H1 (cell line): ENCODE measurements at regions not wholly inside any gene's neighbourhood (a gene's known extent, or its start where the extent isn't known, plus 50 kb on each side); places are given as distances from the start of the nearest gene placed in this dataset.

Experiments used
- KDM1A ChIP-seq: fragments of 200-600, 300-600 bp; sonication (generic); IDR thresholded peaks from 2 replicates; pipeline ENCODE4 v1.7.1; 2016; ENCODE audit warnings: mild to moderate bottlenecking, low read length, borderline replicate concordance
- SRF ChIP-seq: IDR thresholded peaks from 2 replicates; pipeline ENCODE4 v1.6.1; 2011; ENCODE audit warnings: mild to moderate bottlenecking, low read depth, low read length, moderate library complexity
- TAF1 ChIP-seq: IDR thresholded peaks from 2 replicates; pipeline ENCODE4 v1.6.1; 2011; ENCODE audit warnings: mild to moderate bottlenecking, low read depth, low read length
- TBP ChIP-seq: IDR thresholded peaks from 2 replicates; pipeline ENCODE4 v1.6.1; 2011; ENCODE audit warnings: low read depth, low read length, improper control_type of control experiment
- YY1 ChIP-seq: IDR thresholded peaks from 2 replicates; pipeline ENCODE4 v1.6.1; 2011; ENCODE audit warnings: low read depth, mild to moderate bottlenecking, low read length

DNA sequence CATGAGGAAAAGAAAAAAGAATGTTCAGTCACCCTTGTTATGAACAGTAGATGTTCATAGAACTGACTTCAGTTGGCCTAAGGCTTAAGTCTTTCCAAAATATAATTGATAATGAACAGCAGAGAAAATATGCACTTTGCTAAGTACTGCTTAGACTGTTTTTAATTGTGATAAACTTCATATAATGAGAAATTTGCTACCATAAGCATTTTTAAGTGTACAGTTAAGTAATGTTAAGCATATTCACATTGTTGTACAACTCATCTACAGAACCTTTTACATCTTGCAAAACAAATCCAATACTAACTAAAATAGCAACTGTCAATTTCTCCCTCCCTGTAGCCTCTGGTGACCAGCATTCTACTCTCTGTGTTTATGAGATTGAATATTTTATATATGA, 792.2 kb upstream of the LCORL start (continued):
- no peak for TF ChIP-seq TBP
- TF ChIP-seq SRF: no peak
- no peak for TF ChIP-seq YY1
- no peak for TF ChIP-seq TAF1
- no peak for TF ChIP-seq KDM1A
